A549 (cell line): ENCODE measurements at regions not wholly inside any gene's neighbourhood (a gene's known extent, or its start where the extent isn't known, plus 50 kb on each side); places are given as distances from the start of the nearest gene placed in this dataset.
A peak's percentile ranks its signal among the peaks of the same experiment; 100 is the strongest.
"Not testable (repeated sequence)": the region's sequence is repeated elsewhere in the genome, so short reads cannot be mapped to it uniquely, and the experiment has no call there.

ENCODE experiments used
- ATAC-seq, 2 experiments: fragments of 200-7000 bp in 1 of 2; fragments of >200 bp in 1 of 2; cut with Nextera tagmentation in 1 of 2; cut with Tn5 transposase in 1 of 2; 3 replicates each; pipeline versions ENCODE4 v1.8.0 to v1.9.1; 2018 to 2020; ENCODE audit warnings: mild to moderate bottlenecking in 1 of 2, moderate library complexity in 1 of 2
- CTCF ChIA-PET: fragments of 300-600 bp; sonication (Branson Sonifier 250); formaldehyde crosslinking; extraction: SDS; loops from one replicate; lab custom pipeline; 2021; ENCODE audit warnings: antibody characterized with exemption, inconsistent platforms; lab: Yijun Ruan, JAX
- POLR2A ChIA-PET: fragments of 350-600 bp; formaldehyde crosslinking; extraction: SDS; loops from one replicate; lab custom pipeline; 2021; ENCODE audit warnings: antibody characterized with exemption, inconsistent platforms; lab: Yijun Ruan, JAX
- DNase-seq, 2 experiments: peaks; one replicate each; pipeline versions ENCODE4 v3.0.0 to v3.0.0-alpha.2; 2011 to 2016; ENCODE audit warnings: low read depth in 1 of 2, low spot score in 1 of 2
- FAIRE-seq: peaks from 2 replicates; lab custom pipeline; 2011; peaks lifted over from hg19 to GRCh38; lab: Jason Lieb, UNC
- H3K27ac ChIP-seq, 2 experiments: fragments of >200 bp; sonication (Bioruptor Twin); formaldehyde crosslinking; 3 replicates each; pipeline ENCODE4 v1.5.1; 2016 to 2017
- H3K4me1 ChIP-seq: fragments of >200 bp; sonication (Bioruptor Twin); formaldehyde crosslinking; 3 replicates; pipeline ENCODE4 v1.6.1; 2016
- H3K4me2 ChIP-seq: fragments of >200 bp; sonication (Bioruptor Twin); formaldehyde crosslinking; 3 replicates; pipeline ENCODE4 v1.6.1; 2016
- H3K4me3 ChIP-seq: fragments of >200 bp; sonication (Bioruptor Twin); formaldehyde crosslinking; 3 replicates; pipeline ENCODE4 v1.5.1; 2016
- H3K9me3 ChIP-seq: fragments of >200 bp; sonication (Bioruptor Twin); formaldehyde crosslinking; 3 replicates; pipeline ENCODE4 v1.6.1; 2016
- ATOH8 ChIP-seq: fragments of 250-450 bp; sonication (Bioruptor Pico); IDR thresholded peaks from 2 replicates; pipeline ENCODE4 v1.5.0; 2020; ENCODE audit warnings: low read depth, mild to moderate bottlenecking, moderate library complexity
- BHLHE40 ChIP-seq: IDR thresholded peaks from 2 replicates; pipeline ENCODE4 v1.6.1; 2012; ENCODE audit warnings: low read depth, low read length, inconsistent platforms
- CBX8 ChIP-seq: fragments of 200-600 bp; sonication (generic); IDR thresholded peaks from 2 replicates; pipeline ENCODE4 v1.6.1; 2016
- CEBPB ChIP-seq, 2 experiments: fragments of >200 bp in 1 of 2; sonication (Bioruptor Twin) in 1 of 2; formaldehyde crosslinking in 1 of 2; IDR thresholded peaks; 2 replicates each; pipeline ENCODE4 v1.6.1; 2012 to 2016
- CHD2 ChIP-seq: fragments of 150-350 bp; IDR thresholded peaks from 2 replicates; pipeline ENCODE4 v1.6.1; 2014; ENCODE audit warnings: low read length; ENCODE audit not compliant: partially characterized antibody
- E2F6 ChIP-seq: IDR thresholded peaks from 2 replicates; pipeline ENCODE4 v1.6.1; 2012; ENCODE audit warnings: low read depth, borderline replicate concordance
- ESRRA ChIP-seq: fragments of 150-350 bp; IDR thresholded peaks from 2 replicates; pipeline ENCODE4 v1.6.1; 2014; ENCODE audit warnings: mild to moderate bottlenecking, low read length, borderline replicate concordance
- FOSL2 ChIP-seq, 2 experiments: fragments of 450-650 bp in 1 of 2; fragments of >200 bp in 1 of 2; sonication (Bioruptor Twin) in 1 of 2; formaldehyde crosslinking; IDR thresholded peaks; 2 replicates each; pipeline versions ENCODE4 v1.5.0 to v1.6.1; 2016 to 2020; ENCODE audit warnings: mild to moderate bottlenecking in 1 of 2, moderate library complexity in 1 of 2
- GATA3 ChIP-seq: IDR thresholded peaks from 2 replicates; pipeline ENCODE4 v1.6.1; 2012; ENCODE audit warnings: borderline replicate concordance
- HMGXB4 ChIP-seq: fragments of 250-450 bp; sonication (Bioruptor Pico); IDR thresholded peaks from 2 replicates; pipeline ENCODE4 v1.5.0; 2021; ENCODE audit warnings: mild to moderate bottlenecking, moderate library complexity, borderline replicate concordance
- HOXB5 ChIP-seq: fragments of 250-450 bp; sonication (Bioruptor Pico); IDR thresholded peaks from 2 replicates; pipeline ENCODE4 v1.5.0; 2020; ENCODE audit warnings: mild to moderate bottlenecking, moderate library complexity
- KDM5A ChIP-seq: fragments of 200-600 bp; sonication (generic); IDR thresholded peaks from 2 replicates; pipeline ENCODE4 v1.6.1; 2016; ENCODE audit warnings: antibody characterized with exemption, mild to moderate bottlenecking
- MAX ChIP-seq: IDR thresholded peaks from 2 replicates; pipeline ENCODE4 v1.6.1; 2012
- MAZ ChIP-seq: fragments of 150-350 bp; IDR thresholded peaks from 2 replicates; pipeline ENCODE4 v1.6.1; 2014; ENCODE audit warnings: antibody characterized with exemption, low read depth, low read length, borderline replicate concordance
- NPAS2 ChIP-seq: fragments of 250-450 bp; sonication (Bioruptor Pico); IDR thresholded peaks from 2 replicates; pipeline ENCODE4 v1.8.0; 2022; ENCODE audit warnings: mild to moderate bottlenecking, moderate library complexity, borderline replicate concordance
- PBX3 ChIP-seq: IDR thresholded peaks from 2 replicates; pipeline ENCODE4 v1.6.1; 2012
- PHF8 ChIP-seq: fragments of 200-600 bp; sonication (generic); IDR thresholded peaks from 2 replicates; pipeline ENCODE4 v1.6.1; 2016; ENCODE audit warnings: low read depth, mild to moderate bottlenecking, antibody characterized with exemption, moderate library complexity, borderline replicate concordance
- RCOR1 ChIP-seq: fragments of 150-350 bp; IDR thresholded peaks from 2 replicates; pipeline ENCODE4 v1.6.1; 2014; ENCODE audit warnings: antibody characterized with exemption, low read length, low read depth
- SMC3 ChIP-seq: fragments of >200 bp; sonication (Bioruptor Twin); formaldehyde crosslinking; IDR thresholded peaks from 3 replicates; pipeline ENCODE4 v1.6.1; 2018; ENCODE audit warnings: inconsistent platforms
- SREBF2 ChIP-seq: fragments of 450-650 bp; IDR thresholded peaks from 2 replicates; pipeline ENCODE4 v1.6.1; 2014; ENCODE audit warnings: mild to moderate bottlenecking, moderate library complexity
- TFCP2L1 ChIP-seq: fragments of 250-450 bp; sonication (Bioruptor Pico); IDR thresholded peaks from 2 replicates; pipeline ENCODE4 v1.5.0; 2021; ENCODE audit warnings: mild to moderate bottlenecking
- USF2 ChIP-seq: fragments of 450-650 bp; IDR thresholded peaks from 2 replicates; pipeline ENCODE4 v1.6.1; 2014; ENCODE audit warnings: antibody characterized with exemption
- ZSCAN20 ChIP-seq: fragments of 250-450 bp; sonication (Bioruptor Pico); IDR thresholded peaks from 2 replicates; pipeline ENCODE4 v1.8.0; 2022; ENCODE audit warnings: mild to moderate bottlenecking, moderate library complexity
- WGBS: methylation state at CpG from one replicate; pipeline ENCODE4 v1.1.6; 2017; ENCODE audit errors: missing lambda C conversion rate; 5-methylcytosine and 5-hydroxymethylcytosine counted together

GRCh38 chr13:109702030-109702597, 84.3 kb downstream of the IRS2 start:
- H3K4me1 ChIP-seq, result peaks cover 36% of the 10 kb centered on the region
- CTCF ChIA-PET, DNase-seq, H3K4me2 ChIP-seq, POLR2A ChIA-PET, H3K27ac ChIP-seq, H3K4me3 ChIP-seq, H3K9me3 ChIP-seq, FAIRE-seq, ATAC-seq: not testable (repeated sequence)
- 90% methylated on average over 9 of the region's 9 CpGs for WGBS

- H3K4me1 ChIP-seq, result peaks cover 21% of the 10 kb centered on the region
- no peak for FAIRE-seq
- no peaks in the 10 kb centered on the region for H3K9me3 ChIP-seq
- ATAC-seq, result peak in 1 of 2 experiments; percentile 79; a peak in 3 of 6 replicates
- no peak for TF ChIP-seq GATA3
- no peak for TF ChIP-seq E2F6
- TF ChIP-seq CBX8, result no peak
- no peak for TF ChIP-seq FOSL2 (IDR thresholded peaks at IDR 0.05)
- TF ChIP-seq FOSL2 (CRISPR knock-in tag; IDR thresholded peaks at IDR 0.05), result no peak
- TF ChIP-seq PHF8, result no peak
- no peak for TF ChIP-seq ATOH8 (CRISPR knock-in tag)
- TF ChIP-seq MAX, result no peak
- TF ChIP-seq BHLHE40, result no peak
- TF ChIP-seq ESRRA, result no peak
- TF ChIP-seq KDM5A, result no peak
- ChIA-PET POLR2A (no interaction called here), CTCF (interaction anchor here (1.5 to 1.6 kb wide), 2 partner anchors 12 to 739 kb away, joined by 3 to 5 read pairs; no protein-coding TSS in a partner anchor)
- no peak overlapping the region for H3K4me2 ChIP-seq
- DNase-seq, result peak in 1 of 2 experiments; percentile 63
- no peak overlapping the region for H3K4me3 ChIP-seq
- H3K27ac ChIP-seq, result peak overlapping the region; percentile 40 to 63; a peak in 5 of 6 replicates
- WGBS, result 38% methylated on average over 3 of the region's 3 CpGs
These were observed 86.2 kb downstream of the IRS2 start for GRCh38 chr13:109700176-109700575.

GRCh38 chr13:109699628-109700071, 86.7 kb downstream of the IRS2 start:
- no peak for DNase-seq
- FAIRE-seq, result no peak
- peaks cover 21% of the 10 kb centered on the region for H3K4me1 ChIP-seq
- H3K9me3 ChIP-seq, result no peaks in the 10 kb centered on the region
- CTCF ChIA-PET, result interaction anchor here (1.6 kb wide), 1 partner anchor 11 kb away, joined by 5 read pairs; no protein-coding TSS in a partner anchor
- ATAC-seq, result 0 out of 6 replicates have a peak, but pooled peaks of 1 of the 2 experiments have one; percentile 44
- peak overlapping the region in 1 of 2 experiments; percentile 63; a peak in 3 of 6 replicates for H3K27ac ChIP-seq
- TF ChIP-seq SMC3, result no peak
- no peak for TF ChIP-seq HOXB5 (CRISPR knock-in tag)
- TF ChIP-seq PBX3, result no peak
- TF ChIP-seq ZSCAN20 (CRISPR knock-in tag), result no peak
- no peak for TF ChIP-seq USF2
- TF ChIP-seq SREBF2, result no peak
- no peak for TF ChIP-seq HMGXB4 (CRISPR knock-in tag)
- no peak for TF ChIP-seq ATOH8 (CRISPR knock-in tag)
- no peak for TF ChIP-seq CHD2
- no peak for TF ChIP-seq ESRRA
- TF ChIP-seq TFCP2L1 (CRISPR knock-in tag), result no peak
- no peak for TF ChIP-seq CEBPB (IDR thresholded peaks at IDR 0.05)
- TF ChIP-seq NPAS2 (CRISPR knock-in tag), result no peak
- no peak for TF ChIP-seq MAX
- TF ChIP-seq RCOR1, result no peak
- TF ChIP-seq BHLHE40, result no peak
- TF ChIP-seq MAZ, result no peak
- 87% methylated on average over 13 of the region's 13 CpGs for WGBS
- no peak overlapping the region for H3K4me2 ChIP-seq
- POLR2A ChIA-PET, result no interaction called here
- H3K4me3 ChIP-seq, result no peak overlapping the region
